Hepatocyte (in vitro differentiated cells): ENCODE measurements at regions not wholly inside any gene's neighbourhood (a gene's known extent, or its start where the extent isn't known, plus 50 kb on each side); places are given as distances from the start of the nearest gene placed in this dataset.

ENCODE experiments used
- DNase-seq: peaks from one replicate; pipeline ENCODE4 v3.0.0-alpha.2; 2016; ENCODE audit warnings: low spot score
- H2AFZ ChIP-seq: fragments of 200-600 bp; sonication (generic); 2 replicates; pipeline ENCODE4 v1.6.0; 2016; ENCODE audit warnings: antibody characterized with exemption, mild to moderate bottlenecking
- H3K27ac ChIP-seq: fragments of 200-600 bp; sonication (generic); 2 replicates; pipeline ENCODE4 v1.5.1; 2016; ENCODE audit warnings: mild to moderate bottlenecking
- H3K27me3 ChIP-seq: fragments of 200-600 bp; sonication (generic); 2 replicates; pipeline ENCODE4 v1.6.1; 2016
- H3K36me3 ChIP-seq: fragments of 200-600 bp; sonication (generic); replicated peaks from 2 replicates; pipeline ENCODE4 v1.5.1; 2016; ENCODE audit warnings: low read depth; ENCODE audit not compliant: insufficient read depth
- H3K4me1 ChIP-seq: fragments of 200-600 bp; sonication (generic); 2 replicates; pipeline ENCODE4 v1.5.1; 2016; ENCODE audit warnings: mild to moderate bottlenecking, moderate library complexity; ENCODE audit not compliant: insufficient read depth
- H3K4me2 ChIP-seq: fragments of 200-600 bp; sonication (generic); 2 replicates; pipeline ENCODE4 v1.6.0; 2016
- H3K4me3 ChIP-seq: fragments of 200-600 bp; sonication (generic); 2 replicates; pipeline ENCODE4 v1.5.1; 2016; ENCODE audit warnings: mild to moderate bottlenecking
- H3K79me2 ChIP-seq: fragments of 200-600 bp; sonication (generic); 2 replicates; pipeline ENCODE4 v1.6.0; 2017; ENCODE audit warnings: mild to moderate bottlenecking
- H3K9me2 ChIP-seq: fragments of 200-600 bp; sonication (generic); replicated peaks from 2 replicates; pipeline ENCODE4 v1.6.0; 2017; ENCODE audit warnings: mild to moderate bottlenecking; ENCODE audit not compliant: insufficient read depth
- H3K9me3 ChIP-seq: fragments of 200-600 bp; sonication (generic); 2 replicates; pipeline ENCODE4 v1.5.1; 2016; ENCODE audit warnings: low read depth, mild to moderate bottlenecking
- H4K20me1 ChIP-seq: fragments of 200-600 bp; sonication (generic); 2 replicates; pipeline ENCODE4 v1.6.0; 2016; ENCODE audit warnings: mild to moderate bottlenecking; ENCODE audit not compliant: insufficient read depth, poor library complexity, severe bottlenecking
- CTCF ChIP-seq: fragments of 200-600 bp; sonication (generic); IDR thresholded peaks from 2 replicates; pipeline ENCODE4 v1.5.1; 2016; ENCODE audit warnings: antibody characterized with exemption, mild to moderate bottlenecking; ENCODE audit not compliant: poor library complexity
- EZH2 ChIP-seq: fragments of 200-600 bp; sonication (generic); IDR thresholded peaks from 2 replicates; pipeline ENCODE4 v1.6.1; 2016; ENCODE audit warnings: antibody characterized with exemption, mild to moderate bottlenecking, borderline replicate concordance
- EZH2phosphoT487 ChIP-seq: fragments of 200-600 bp; sonication (generic); IDR thresholded peaks from one replicate; pipeline ENCODE4 v1.6.1; 2018; ENCODE audit warnings: antibody characterized with exemption, mild to moderate bottlenecking, low read depth, moderate library complexity; ENCODE audit not compliant: unreplicated experiment, severe bottlenecking
- WGBS: methylation state at CpG from one replicate; pipeline ENCODE4 v1.1.6; 2016; ENCODE audit warnings: low lambda C conversion rate; ENCODE audit errors: missing lambda C conversion rate; 5-methylcytosine and 5-hydroxymethylcytosine counted together

- Histone ChIP-seq H2AFZ (no peak overlapping the region), H3K79me2 (no peaks in the 10 kb centered on the region), H3K9me2 (no peaks in the 10 kb centered on the region), H4K20me1 (no peaks in the 10 kb centered on the region), H3K4me2 (no peak overlapping the region), H3K27me3 (no peaks in the 10 kb centered on the region), H3K36me3 (no peaks in the 10 kb centered on the region), H3K27ac (no peak overlapping the region), H3K4me3 (no peak overlapping the region), H3K9me3 (no peaks in the 10 kb centered on the region), H3K4me1 (no peaks in the 10 kb centered on the region)
- DNase-seq: no peak
- WGBS: 46% methylated on average over 10 of the region's 10 CpGs
- no peak for TF ChIP-seq CTCF
- no peak for TF ChIP-seq EZH2
- no peak for TF ChIP-seq EZH2phosphoT487
Observed at GRCh38 chr9:126157423-126157822, 169.2 kb upstream of the MVB12B start.

- Histone ChIP-seq H3K27me3 (no peaks in the 10 kb centered on the region), H3K36me3 (no peaks in the 10 kb centered on the region), H3K4me3 (no peak overlapping the region), H3K4me2 (no peak overlapping the region), H3K9me3 (no peaks in the 10 kb centered on the region), H3K27ac (no peak overlapping the region), H3K79me2 (no peaks in the 10 kb centered on the region), H3K9me2 (no peaks in the 10 kb centered on the region), H4K20me1 (no peaks in the 10 kb centered on the region), H2AFZ (no peak overlapping the region), H3K4me1 (no peaks in the 10 kb centered on the region)
- TF ChIP-seq EZH2phosphoT487 (no peak), CTCF (no peak), EZH2 (no peak)
- DNase-seq: no peak
- 80% methylated on average over 29 of the region's 29 CpGs for WGBS
Observed at GRCh38 chr9:126157826-126158587, 168.6 kb upstream of the MVB12B start.

GRCh38 chr9:126158588-126159429, 167.8 kb upstream of the MVB12B start:
- Histone ChIP-seq H3K9me3 (no peaks in the 10 kb centered on the region), H3K27me3 (no peaks in the 10 kb centered on the region), H2AFZ (no peak overlapping the region), H3K9me2 (no peaks in the 10 kb centered on the region), H3K4me3 (no peak overlapping the region), H3K79me2 (no peaks in the 10 kb centered on the region), H3K27ac (no peak overlapping the region), H3K4me1 (no peaks in the 10 kb centered on the region), H4K20me1 (no peaks in the 10 kb centered on the region), H3K4me2 (no peak overlapping the region), H3K36me3 (no peaks in the 10 kb centered on the region)
- no peak for TF ChIP-seq CTCF
- no peak for TF ChIP-seq EZH2phosphoT487
- no peak for TF ChIP-seq EZH2
- WGBS: 74% methylated on average over 9 of the region's 10 CpGs
- no peak for DNase-seq
